MCF 10A (cell line): ENCODE measurements at regions not wholly inside any gene's neighbourhood (a gene's known extent, or its start where the extent isn't known, plus 50 kb on each side); places are given as distances from the start of the nearest gene placed in this dataset.

Experiments
- BruUV-seq: library from RNA; stranded (reverse); fragments of 400-500 nt; replicated peaks from 2 replicates; lab custom pipeline; 2021; lab: Mats Ljungman, UMichigan
- CTCF ChIA-PET: fragments of 300-600 bp; sonication (Branson Sonifier 250); formaldehyde crosslinking; extraction: SDS; loops from one replicate; lab custom pipeline; 2021; ENCODE audit warnings: antibody characterized with exemption, inconsistent platforms; lab: Yijun Ruan, JAX
- POLR2A ChIA-PET: fragments of 300-600, 350-650 bp; sonication (Branson Sonifier 250); formaldehyde crosslinking; extraction: SDS; loops from one replicate; lab custom pipeline; 2020; ENCODE audit warnings: antibody characterized with exemption, inconsistent platforms; lab: Yijun Ruan, JAX
- DNase-seq: peaks from one replicate; pipeline ENCODE4 v3.0.0-alpha.2; 2018; ENCODE audit not compliant: unreplicated experiment
- H3K27ac Mint-ChIP-seq: one replicate; pipeline ENCODE4 v1.8.0; 2022; ENCODE audit warnings: mild to moderate bottlenecking, low read depth, mixed read lengths; ENCODE audit not compliant: unreplicated experiment
- H3K27me3 Mint-ChIP-seq: one replicate; pipeline ENCODE4 v1.8.0; 2022; ENCODE audit warnings: mixed read lengths; ENCODE audit not compliant: insufficient read depth, unreplicated experiment
- H3K36me3 Mint-ChIP-seq: one replicate; pipeline ENCODE4 v1.8.0; 2022; ENCODE audit warnings: mild to moderate bottlenecking, moderate library complexity, mixed read lengths; ENCODE audit not compliant: insufficient read depth, unreplicated experiment
- H3K4me1 Mint-ChIP-seq: one replicate; pipeline ENCODE4 v1.8.0; 2022; ENCODE audit warnings: mixed read lengths; ENCODE audit not compliant: insufficient read depth, unreplicated experiment
- H3K4me3 Mint-ChIP-seq: one replicate; pipeline ENCODE4 v1.8.0; 2022; ENCODE audit warnings: mild to moderate bottlenecking, moderate library complexity, mixed read lengths; ENCODE audit not compliant: unreplicated experiment
- H3K9me3 Mint-ChIP-seq: one replicate; pipeline ENCODE4 v1.8.0; 2022; ENCODE audit warnings: mixed read lengths; ENCODE audit not compliant: unreplicated experiment
- intact Hi-C: fragments of 100-400 bp; cut with micrococcal nuclease; formaldehyde crosslinking; loops from 2 replicates; pipeline ENCODE4 v1.14.1; 2022
- TF ChIP-seq, protein P1 (sequence below): fragments of 200-600 bp; IDR thresholded peaks from one replicate; pipeline ENCODE4 v1.8.0; 2022; ENCODE audit warnings: antibody characterized with exemption, mild to moderate bottlenecking; ENCODE audit not compliant: unreplicated experiment

DNA sequence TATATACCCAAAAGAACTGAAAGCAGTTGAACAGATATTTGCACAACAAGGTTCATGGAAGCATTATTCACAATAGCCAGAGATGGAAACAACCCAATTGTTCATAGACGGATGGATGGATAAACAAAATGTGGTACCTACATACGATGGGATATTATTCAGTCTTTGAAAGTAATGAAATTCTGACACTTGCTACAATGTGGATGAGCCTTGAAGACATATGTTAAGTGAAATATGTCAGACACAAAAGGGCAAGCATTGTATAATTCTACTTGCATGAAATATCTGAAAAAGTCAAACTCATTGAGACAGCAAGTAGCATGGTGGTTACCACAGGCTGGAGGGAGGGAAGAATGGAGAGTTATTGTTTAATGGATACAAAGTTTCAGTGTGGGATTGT lies 696.1 kb downstream of the MATN1 start:
- intact Hi-C loops, result no loop called here
- ChIA-PET CTCF (interaction anchor here (1.0 kb wide), 1 partner anchor 9 kb away, joined by 3 read pairs; no protein-coding TSS in a partner anchor), POLR2A (no interaction called here)
- TF ChIP-seq, protein P1, sequence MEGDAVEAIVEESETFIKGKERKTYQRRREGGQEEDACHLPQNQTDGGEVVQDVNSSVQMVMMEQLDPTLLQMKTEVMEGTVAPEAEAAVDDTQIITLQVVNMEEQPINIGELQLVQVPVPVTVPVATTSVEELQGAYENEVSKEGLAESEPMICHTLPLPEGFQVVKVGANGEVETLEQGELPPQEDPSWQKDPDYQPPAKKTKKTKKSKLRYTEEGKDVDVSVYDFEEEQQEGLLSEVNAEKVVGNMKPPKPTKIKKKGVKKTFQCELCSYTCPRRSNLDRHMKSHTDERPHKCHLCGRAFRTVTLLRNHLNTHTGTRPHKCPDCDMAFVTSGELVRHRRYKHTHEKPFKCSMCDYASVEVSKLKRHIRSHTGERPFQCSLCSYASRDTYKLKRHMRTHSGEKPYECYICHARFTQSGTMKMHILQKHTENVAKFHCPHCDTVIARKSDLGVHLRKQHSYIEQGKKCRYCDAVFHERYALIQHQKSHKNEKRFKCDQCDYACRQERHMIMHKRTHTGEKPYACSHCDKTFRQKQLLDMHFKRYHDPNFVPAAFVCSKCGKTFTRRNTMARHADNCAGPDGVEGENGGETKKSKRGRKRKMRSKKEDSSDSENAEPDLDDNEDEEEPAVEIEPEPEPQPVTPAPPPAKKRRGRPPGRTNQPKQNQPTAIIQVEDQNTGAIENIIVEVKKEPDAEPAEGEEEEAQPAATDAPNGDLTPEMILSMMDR, result no peak
- no peak overlapping the region for H3K27ac Mint-ChIP-seq
- H3K9me3 Mint-ChIP-seq, result no peaks in the 10 kb centered on the region
- no TSS peak for BruUV-seq
- no peaks in the 10 kb centered on the region for H3K36me3 Mint-ChIP-seq
- H3K4me1 Mint-ChIP-seq, result no peaks in the 10 kb centered on the region
- H3K4me3 Mint-ChIP-seq, result no peak overlapping the region
- peaks cover 45% of the 10 kb centered on the region for H3K27me3 Mint-ChIP-seq
- no peak for DNase-seq

DNA sequence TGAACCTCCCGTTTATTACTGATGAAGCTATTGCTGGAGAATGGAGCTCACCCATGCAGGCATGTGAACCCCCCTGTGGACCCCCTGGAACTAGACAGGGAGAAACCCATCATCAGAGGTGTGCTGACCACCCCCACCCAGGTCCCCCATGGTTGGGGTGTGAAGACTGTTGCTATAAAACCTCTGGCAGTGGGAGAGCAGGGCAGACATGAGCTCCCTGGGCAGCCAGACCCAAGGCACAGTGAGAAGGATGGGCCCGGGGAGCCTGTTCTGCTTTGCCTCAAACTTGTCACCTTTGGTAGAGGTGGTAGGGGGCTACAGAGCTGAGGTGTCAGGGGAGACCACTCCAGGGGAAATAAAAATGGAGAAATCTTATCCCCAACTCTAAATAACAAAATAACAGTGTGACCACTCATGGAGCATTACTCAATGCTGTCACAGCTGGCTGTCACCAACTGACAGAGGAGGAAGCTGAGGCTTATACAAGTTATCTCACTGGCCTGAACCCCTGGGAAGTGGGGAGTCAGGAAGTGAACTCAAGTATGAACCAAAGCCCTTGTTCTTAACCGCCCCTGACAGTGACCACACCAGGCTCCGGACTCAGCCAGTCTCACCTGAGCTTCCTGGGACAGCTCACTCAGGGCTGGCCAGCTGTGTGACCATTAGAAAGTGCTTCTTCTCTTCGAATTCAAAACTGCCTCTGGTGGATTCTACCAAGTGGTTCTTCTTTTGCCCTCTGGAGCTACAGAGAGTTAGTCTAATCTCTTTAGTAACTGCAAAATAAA lies 698.8 kb downstream of the MATN1 start:
- Mint-ChIP-seq H3K27ac (no peak overlapping the region), H3K4me3 (no peak overlapping the region), H3K4me1 (no peaks in the 10 kb centered on the region), H3K9me3 (no peaks in the 10 kb centered on the region), H3K36me3 (no peaks in the 10 kb centered on the region), H3K27me3 (peaks cover 33% of the 10 kb centered on the region)
- ChIA-PET POLR2A (no interaction called here), CTCF (interaction anchor here (0.7 to 1.2 kb wide), 2 partner anchors 21 to 658 kb away, joined by 3 to 4 read pairs; no protein-coding TSS in a partner anchor)
- no peak for DNase-seq
- TF ChIP-seq, protein P1, result no peak
- BruUV-seq, result no TSS peak
- intact Hi-C loops, result no loop called here

DNA sequence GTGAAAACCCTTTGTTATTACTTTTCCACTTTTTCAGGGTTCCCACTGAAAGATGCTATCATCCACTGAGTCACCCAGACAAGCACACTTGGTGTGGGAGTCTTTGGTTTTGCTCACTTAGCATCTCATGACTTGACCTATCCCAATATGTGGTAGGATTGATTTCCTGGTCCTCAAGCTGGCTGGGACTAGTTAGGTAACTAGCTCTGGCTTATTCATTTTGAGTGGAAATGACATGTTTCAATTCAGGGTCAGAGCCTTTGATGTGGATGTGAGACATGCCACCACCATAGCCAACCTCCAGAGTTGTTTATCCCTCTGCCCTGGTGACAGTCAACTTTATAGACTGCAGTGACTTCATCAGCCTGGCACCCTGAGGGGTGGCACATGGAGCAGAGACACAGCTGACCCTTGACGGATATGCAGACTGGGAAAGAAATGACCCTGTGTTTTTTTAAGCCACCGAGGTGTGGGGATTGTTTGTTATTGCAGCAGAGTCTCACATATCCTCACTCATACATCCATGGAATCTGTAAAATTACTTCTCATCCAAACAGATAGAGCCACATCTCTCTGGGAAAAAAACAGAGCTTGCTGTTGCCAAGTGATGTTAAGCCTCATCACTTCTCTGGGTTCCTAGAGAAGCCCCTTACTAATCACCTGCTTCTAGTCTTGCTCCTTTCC lies 699.9 kb downstream of the MATN1 start:
- no peak for DNase-seq
- TF ChIP-seq, protein P1, result no peak
- ChIA-PET POLR2A (interaction anchor here (0.6 to 0.7 kb wide), 2 partner anchors 29 to 54 kb away, joined by 3 to 4 read pairs; no protein-coding TSS in a partner anchor), CTCF (interaction anchor here (1.2 kb wide), 1 partner anchor 659 kb away, joined by 4 read pairs; no protein-coding TSS in a partner anchor)
- intact Hi-C loops, result no loop called here
- H3K4me1 Mint-ChIP-seq, result no peaks in the 10 kb centered on the region
- BruUV-seq, result no TSS peak
- H3K36me3 Mint-ChIP-seq, result no peaks in the 10 kb centered on the region
- H3K27me3 Mint-ChIP-seq, result peaks cover 40% of the 10 kb centered on the region
- H3K27ac Mint-ChIP-seq, result no peak overlapping the region
- H3K4me3 Mint-ChIP-seq, result no peak overlapping the region
- H3K9me3 Mint-ChIP-seq, result no peaks in the 10 kb centered on the region

DNA sequence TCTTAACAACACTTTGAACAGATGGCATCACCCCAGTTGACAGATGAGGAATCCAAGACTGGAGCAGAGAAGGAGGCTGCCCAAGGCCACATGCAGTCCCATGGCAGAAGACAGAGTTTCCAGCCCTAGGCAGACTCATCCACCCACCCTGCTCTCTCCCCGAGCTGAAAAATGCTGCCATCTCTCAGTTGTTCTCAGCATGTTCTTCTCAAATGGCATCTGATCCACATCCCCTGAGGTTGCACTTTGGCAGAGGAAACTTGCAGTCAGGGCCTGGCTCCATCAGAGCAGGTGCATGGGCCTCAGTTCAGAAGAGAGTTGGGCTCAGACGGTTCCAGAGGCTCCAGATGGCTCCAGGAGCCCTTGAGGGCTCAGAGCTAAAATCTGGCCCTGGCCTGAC lies 709.4 kb downstream of the MATN1 start:
- Mint-ChIP-seq H3K27ac (no peak overlapping the region), H3K9me3 (no peaks in the 10 kb centered on the region), H3K27me3 (peaks cover 21% of the 10 kb centered on the region), H3K4me3 (no peak overlapping the region), H3K4me1 (no peaks in the 10 kb centered on the region), H3K36me3 (no peaks in the 10 kb centered on the region)
- POLR2A ChIA-PET, result no interaction called here
- CTCF ChIA-PET, result no interaction called here
- no TSS peak for BruUV-seq
- TF ChIP-seq, protein P1, result no peak
- no peak for DNase-seq
- intact Hi-C loops, result no loop called here
